ENCODE measurements at regions not wholly inside any gene's neighbourhood (a gene's known extent, or its start where the extent isn't known, plus 50 kb on each side); places are given as distances from the start of the nearest gene placed in this dataset.

DNA sequence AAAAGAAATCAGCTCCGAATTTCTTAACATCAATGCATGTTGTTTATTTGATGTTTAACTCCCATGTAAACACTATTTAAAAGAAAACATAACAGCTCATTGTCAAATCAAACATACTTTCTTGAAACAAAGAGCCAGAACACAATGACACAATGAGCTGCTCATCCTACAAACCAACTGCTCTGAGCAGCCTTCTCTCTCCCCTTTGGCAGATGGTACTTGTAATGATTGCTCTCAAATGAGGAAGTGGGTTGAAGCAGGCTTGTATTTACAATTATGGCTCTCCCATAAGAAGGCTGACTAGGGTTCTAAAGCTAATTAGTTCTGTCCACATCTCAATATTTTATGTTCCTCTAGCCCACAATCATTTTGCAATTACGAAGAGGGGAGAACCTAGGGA lies 637.8 kb upstream of the ADGRL3 start (continued):
- TF ChIP-seq ATF3 (IDR thresholded peaks at IDR 0.05; ENCODE audit: insufficient read depth, low read depth, low read length), result no peak
- no peak for TF ChIP-seq BCL11A (IDR thresholded peaks at IDR 0.05; ENCODE audit: low read depth in 2 of 2, low read length in 2 of 2)
- TF ChIP-seq TEAD4 (IDR thresholded peaks at IDR 0.05; ENCODE audit: low read depth, low read length), result no peak
- TF ChIP-seq GTF2F1 (IDR thresholded peaks at IDR 0.05; ENCODE audit: borderline replicate concordance, low read depth, low read length), result no peak
